IMR-90 (cell line): ENCODE measurements at regions not wholly inside any gene's neighbourhood (a gene's known extent, or its start where the extent isn't known, plus 50 kb on each side); places are given as distances from the start of the nearest gene placed in this dataset.
A peak's percentile ranks its signal among the peaks of the same experiment; 100 is the strongest.

ENCODE experiments used
- ATAC-seq: fragments of 200-7000 bp; cut with Tn5 transposase; 2 replicates; pipeline ENCODE4 v1.9.1; 2020; ENCODE audit warnings: low read depth, mild to moderate bottlenecking, moderate library complexity
- BruUV-seq: library from RNA; stranded (reverse); fragments of 400-500 nt; replicated peaks from 2 replicates; lab custom pipeline; 2021; lab: Mats Ljungman, UMichigan
- CTCF ChIA-PET: fragments of 300-600 bp; formaldehyde crosslinking; extraction: SDS; loops from one replicate; lab custom pipeline; 2021; ENCODE audit warnings: antibody characterized with exemption; lab: Yijun Ruan, JAX
- POLR2A ChIA-PET: fragments of 300-600 bp; sonication (Branson Sonifier 250); formaldehyde crosslinking; loops from one replicate; lab custom pipeline; 2022; ENCODE audit warnings: antibody characterized with exemption; ENCODE audit not compliant: unreplicated experiment; lab: Charles Lee
- DNase-seq: peaks from one replicate; pipeline ENCODE4 v3.0.0; 2013
- H2AFZ ChIP-seq: replicated peaks from 2 replicates; pipeline ENCODE3; 2013; ENCODE audit warnings: low read length, mild to moderate bottlenecking; ENCODE audit not compliant: poor library complexity
- H2AK5ac ChIP-seq: 2 replicates; pipeline ENCODE4 v1.6.1; 2013; ENCODE audit warnings: low read depth, low read length, inconsistent platforms
- H2AK9ac ChIP-seq: replicated peaks from 2 replicates; pipeline ENCODE3; 2013; ENCODE audit warnings: mild to moderate bottlenecking, low read depth, low read length, moderate library complexity; ENCODE audit not compliant: poor library complexity
- H2BK120ac ChIP-seq: 2 replicates; pipeline ENCODE4 v1.6.1; 2013; ENCODE audit warnings: low read depth, low read length, inconsistent platforms
- H2BK15ac ChIP-seq: 3 replicates; pipeline ENCODE4 v1.6.1; 2013; ENCODE audit warnings: low read depth, low read length, inconsistent platforms
- H2BK20ac ChIP-seq: 2 replicates; pipeline ENCODE4 v1.6.1; 2013; ENCODE audit warnings: low read depth, mild to moderate bottlenecking, inconsistent platforms, low read length, moderate library complexity
- H2BK5ac ChIP-seq: 2 replicates; pipeline ENCODE4 v1.6.1; 2013; ENCODE audit warnings: mild to moderate bottlenecking, low read depth, low read length, inconsistent platforms; ENCODE audit not compliant: poor library complexity, severe bottlenecking
- H3K14ac ChIP-seq: replicated peaks from 2 replicates; pipeline ENCODE4 v1.6.1; 2013; ENCODE audit warnings: low read depth, low read length, inconsistent platforms
- H3K18ac ChIP-seq: 2 replicates; pipeline ENCODE4 v1.6.1; 2013; ENCODE audit warnings: low read depth, low read length, control low read depth
- H3K23ac ChIP-seq: 2 replicates; pipeline ENCODE4 v1.6.1; 2013; ENCODE audit warnings: low read depth, low read length, inconsistent platforms
- H3K27ac ChIP-seq: 2 replicates; pipeline ENCODE4 v1.5.1; 2013; ENCODE audit warnings: mild to moderate bottlenecking, control low read depth, low read length; ENCODE audit not compliant: insufficient read depth
- H3K27me3 ChIP-seq: 2 replicates; pipeline ENCODE4 v1.6.1; 2013; ENCODE audit warnings: low read length; ENCODE audit not compliant: control insufficient read depth, insufficient read depth
- H3K36me3 ChIP-seq: 2 replicates; pipeline ENCODE4 v1.6.1; 2013; ENCODE audit warnings: low read length, mixed read lengths; ENCODE audit not compliant: control insufficient read depth, insufficient read depth
- H3K4ac ChIP-seq: 2 replicates; pipeline ENCODE4 v1.6.1; 2013; ENCODE audit warnings: low read depth, low read length, inconsistent platforms
- H3K4me1 ChIP-seq: 2 replicates; pipeline ENCODE4 v1.6.1; 2013; ENCODE audit warnings: low read length, mixed read lengths; ENCODE audit not compliant: control insufficient read depth, insufficient read depth
- H3K4me2 ChIP-seq: 2 replicates; pipeline ENCODE4 v1.6.1; 2013; ENCODE audit warnings: low read depth, mild to moderate bottlenecking, control low read depth, low read length, moderate library complexity
- H3K4me3 ChIP-seq: 2 replicates; pipeline ENCODE4 v1.5.1; 2013; ENCODE audit warnings: low read depth, mild to moderate bottlenecking, control low read depth, low read length, moderate library complexity; ENCODE audit not compliant: insufficient read depth
- H3K56ac ChIP-seq: 2 replicates; pipeline ENCODE4 v1.6.1; 2013; ENCODE audit warnings: low read length, inconsistent platforms; ENCODE audit not compliant: insufficient read depth; ENCODE audit errors: extremely low read depth
- H3K79me1 ChIP-seq, 2 experiments: 2 replicates each; pipeline ENCODE4 v1.6.1; 2013; ENCODE audit warnings: low read length in 2 of 2, inconsistent platforms in 1 of 2, low read depth in 1 of 2
- H3K9ac ChIP-seq: 2 replicates; pipeline ENCODE4 v1.6.1; 2013; ENCODE audit warnings: low read depth, low read length, control low read depth
- H3K9me1 ChIP-seq: 2 replicates; pipeline ENCODE4 v1.6.1; 2013; ENCODE audit warnings: low read length, inconsistent platforms; ENCODE audit not compliant: insufficient read depth
- H3K9me3 ChIP-seq: 2 replicates; pipeline ENCODE4 v1.6.1; 2013; ENCODE audit warnings: low read length; ENCODE audit not compliant: control insufficient read depth, insufficient read depth
- H4K20me1 ChIP-seq: 2 replicates; pipeline ENCODE4 v1.6.1; 2013; ENCODE audit warnings: low read length, inconsistent platforms; ENCODE audit not compliant: insufficient read depth
- H4K5ac ChIP-seq: 2 replicates; pipeline ENCODE4 v1.6.1; 2013; ENCODE audit warnings: mild to moderate bottlenecking, low read depth, low read length, control low read depth
- H4K8ac ChIP-seq, 2 experiments: 2 replicates each; pipeline ENCODE4 v1.6.1; 2013; ENCODE audit warnings: low read depth in 2 of 2, low read length in 2 of 2, control low read depth in 1 of 2, inconsistent platforms in 1 of 2
- H4K91ac ChIP-seq: 2 replicates; pipeline ENCODE4 v1.6.1; 2013; ENCODE audit warnings: low read depth, low read length, inconsistent platforms; ENCODE audit not compliant: insufficient read depth
- CHD1 ChIP-seq: IDR thresholded peaks from 2 replicates; pipeline ENCODE4 v1.6.1; 2012; ENCODE audit warnings: low read depth, low read length, improper control_type of control experiment
- MXI1 ChIP-seq: IDR thresholded peaks from 2 replicates; pipeline ENCODE4 v1.6.1; 2012; ENCODE audit warnings: low read depth, mild to moderate bottlenecking, low read length, moderate library complexity, borderline replicate concordance
- RFX5 ChIP-seq: IDR thresholded peaks from 2 replicates; pipeline ENCODE4 v1.8.0; 2012; ENCODE audit warnings: low read depth, mild to moderate bottlenecking, low read length, moderate library complexity
- WGBS, 2 experiments: methylation state at CpG; one replicate each; pipeline versions ENCODE4 v1.1.5 to v1.1.7; 2013; ENCODE audit warnings: missing lambda C conversion rate in 2 of 2; ENCODE audit not compliant: insufficient read length in 1 of 2; ENCODE audit errors: extremely low coverage in 2 of 2; 5-methylcytosine and 5-hydroxymethylcytosine counted together
- dilution Hi-C: fragments of 300-500 bp; cut with HindIII; formaldehyde crosslinking; loops from one replicate; pipeline ENCODE4 v1.14.3; 2018; ENCODE audit warnings: low sequenced_read_pairs; ENCODE audit not compliant: unreplicated experiment
- in situ Hi-C: fragments of 300-500 bp; cut with MboI; formaldehyde crosslinking; loops from 3 replicates; pipeline ENCODE4 v1.14.3; 2019; ENCODE audit warnings: low sequenced_read_pairs, inconsistent platforms, mixed read lengths
- intact Hi-C: fragments of 100-400 bp; cut with micrococcal nuclease; formaldehyde crosslinking; loops from 2 replicates; pipeline ENCODE4 v1.10.0; 2022

GRCh38 chr7:79973455-79973854, 161.2 kb upstream of the GNAI1 start:
- H3K79me1 ChIP-seq: no peaks in the 10 kb centered on the region
- no peak overlapping the region for H3K27ac ChIP-seq
- no peak overlapping the region for H3K4me2 ChIP-seq
- intact Hi-C loops (no loop called here), dilution Hi-C loops (no loop called here), in situ Hi-C loops (no loop called here)
- peak overlapping the region; percentile 48; the same call in 1 of the 2 replicates for H3K14ac ChIP-seq
- DNase-seq: no peak
- H3K4me3 ChIP-seq: no peak overlapping the region
- peak overlapping the region; percentile 73; the same call in 1 of the 2 replicates for H2BK120ac ChIP-seq
- H3K36me3 ChIP-seq: no peaks in the 10 kb centered on the region
- H2BK15ac ChIP-seq: 0 out of 3 replicates have a peak overlapping the region, but pooled peaks have one; percentile 70
- ChIA-PET POLR2A (no interaction called here), CTCF (interaction anchor here (1.3 kb wide), 1 partner anchor 22 kb away, joined by 3 read pairs; no protein-coding TSS in a partner anchor)
- H3K18ac ChIP-seq: peak overlapping the region; percentile 10; the same call in 1 of the 2 replicates
- H4K20me1 ChIP-seq: no peaks in the 10 kb centered on the region
- H2AK5ac ChIP-seq: peak overlapping the region; percentile 64; the same call in 1 of the 2 replicates
- peaks cover 2% of the 10 kb centered on the region; the same call in 1 of the 2 replicates for H3K4me1 ChIP-seq
- no peak for ATAC-seq
- peak overlapping the region; percentile 25; the same call in 1 of the 2 replicates for H4K91ac ChIP-seq
- no peaks in the 10 kb centered on the region for H3K9me3 ChIP-seq
- peak overlapping the region; percentile 90 for H2BK5ac ChIP-seq
- H2AK9ac ChIP-seq: no peak overlapping the region
- WGBS, 2 experiments: no CpG with 5 or more reads among the region's 1 CpG
- no peak overlapping the region for H3K56ac ChIP-seq
- H3K9me1 ChIP-seq: no peaks in the 10 kb centered on the region
- peak overlapping the region; percentile 79 for H2BK20ac ChIP-seq
- peak overlapping the region; percentile 64; the same call in 1 of the 2 replicates for H3K4ac ChIP-seq
- peak overlapping the region; percentile 5; the same call in 1 of the 2 replicates for H4K5ac ChIP-seq
- H3K27me3 ChIP-seq: no peaks in the 10 kb centered on the region
- H3K9ac ChIP-seq: no peak overlapping the region
- peak overlapping the region in 1 of 2 experiments; percentile 90; a peak in 2 of 4 replicates for H4K8ac ChIP-seq
- H3K23ac ChIP-seq: 0 out of 2 replicates have a peak overlapping the region, but pooled peaks have one; percentile 16
- BruUV-seq: no TSS peak
- no peak overlapping the region for H2AFZ ChIP-seq
- no peak for TF ChIP-seq CHD1
- no peak for TF ChIP-seq RFX5
- no peak for TF ChIP-seq MXI1
